Inflammatory macrophage treated with lipopolysaccharide for 4 hours (primary cell): ENCODE measurements at regions not wholly inside any gene's neighbourhood (a gene's known extent, or its start where the extent isn't known, plus 50 kb on each side); places are given as distances from the start of the nearest gene placed in this dataset.
"Not testable (repeated sequence)": the region's sequence is repeated elsewhere in the genome, so short reads cannot be mapped to it uniquely, and the experiment has no call there.

ENCODE experiments used
- DNase-seq: peaks from one replicate; pipeline ENCODE4 v3.0.0-alpha.2; 2020

- DNase-seq: no peak
Measured at GRCh38 chr13:31522396-31522795, 216.9 kb upstream of the RXFP2 start.

GRCh38 chr13:31528176-31528575, 211.2 kb upstream of the RXFP2 start:
- DNase-seq: no peak

GRCh38 chr13:31528758-31529157, 210.6 kb upstream of the RXFP2 start:
- no peak for DNase-seq

GRCh38 chr13:31530922-31531321, 208.4 kb upstream of the RXFP2 start:
- no peak for DNase-seq

- no peak for DNase-seq
Measured at GRCh38 chr13:31537052-31537451, 202.3 kb upstream of the RXFP2 start.

- peak; percentile 58 for DNase-seq
Measured at GRCh38 chr13:31538067-31539042, 201.0 kb upstream of the RXFP2 start.

GRCh38 chr13:31540281-31540680, 199.0 kb upstream of the RXFP2 start:
- no peak for DNase-seq

- no peak for DNase-seq
Measured at GRCh38 chr13:31543190-31543589, 196.1 kb upstream of the RXFP2 start.

- no peak for DNase-seq
Measured at GRCh38 chr13:31545616-31546015, 193.7 kb upstream of the RXFP2 start.

GRCh38 chr13:31556376-31556775, 182.9 kb upstream of the RXFP2 start:
- DNase-seq: no peak

GRCh38 chr13:31584221-31584620, 155.1 kb upstream of the RXFP2 start:
- DNase-seq: not testable (repeated sequence)

GRCh38 chr13:31587698-31588266, 151.5 kb upstream of the RXFP2 start:
- DNase-seq: no peak

- no peak for DNase-seq
Measured at GRCh38 chr13:31588316-31588715, 151.0 kb upstream of the RXFP2 start.

- DNase-seq: no peak
Measured at GRCh38 chr13:31588893-31589292, 150.4 kb upstream of the RXFP2 start.

- no peak for DNase-seq
Measured at GRCh38 chr13:31591642-31592233, 147.6 kb upstream of the RXFP2 start.

- no peak for DNase-seq
Measured at GRCh38 chr13:31594056-31594455, 145.3 kb upstream of the RXFP2 start.

GRCh38 chr13:31595563-31595962, 143.8 kb upstream of the RXFP2 start:
- no peak for DNase-seq

GRCh38 chr13:31598990-31599389, 140.3 kb upstream of the RXFP2 start:
- DNase-seq: no peak

GRCh38 chr13:31605076-31605860, 134.1 kb upstream of the RXFP2 start:
- DNase-seq: no peak

GRCh38 chr13:31607531-31607930, 131.8 kb upstream of the RXFP2 start:
- DNase-seq: not testable (repeated sequence)

GRCh38 chr13:31608780-31609179, 130.5 kb upstream of the RXFP2 start:
- not testable (repeated sequence) for DNase-seq

GRCh38 chr13:31610270-31610998, 128.9 kb upstream of the RXFP2 start:
- DNase-seq: no peak
